ENCODE measurements at regions not wholly inside any gene's neighbourhood (a gene's known extent, or its start where the extent isn't known, plus 50 kb on each side); places are given as distances from the start of the nearest gene placed in this dataset.
"Not testable (repeated sequence)": the region's sequence is repeated elsewhere in the genome, so short reads cannot be mapped to it uniquely, and the experiment has no call there.

DNA sequence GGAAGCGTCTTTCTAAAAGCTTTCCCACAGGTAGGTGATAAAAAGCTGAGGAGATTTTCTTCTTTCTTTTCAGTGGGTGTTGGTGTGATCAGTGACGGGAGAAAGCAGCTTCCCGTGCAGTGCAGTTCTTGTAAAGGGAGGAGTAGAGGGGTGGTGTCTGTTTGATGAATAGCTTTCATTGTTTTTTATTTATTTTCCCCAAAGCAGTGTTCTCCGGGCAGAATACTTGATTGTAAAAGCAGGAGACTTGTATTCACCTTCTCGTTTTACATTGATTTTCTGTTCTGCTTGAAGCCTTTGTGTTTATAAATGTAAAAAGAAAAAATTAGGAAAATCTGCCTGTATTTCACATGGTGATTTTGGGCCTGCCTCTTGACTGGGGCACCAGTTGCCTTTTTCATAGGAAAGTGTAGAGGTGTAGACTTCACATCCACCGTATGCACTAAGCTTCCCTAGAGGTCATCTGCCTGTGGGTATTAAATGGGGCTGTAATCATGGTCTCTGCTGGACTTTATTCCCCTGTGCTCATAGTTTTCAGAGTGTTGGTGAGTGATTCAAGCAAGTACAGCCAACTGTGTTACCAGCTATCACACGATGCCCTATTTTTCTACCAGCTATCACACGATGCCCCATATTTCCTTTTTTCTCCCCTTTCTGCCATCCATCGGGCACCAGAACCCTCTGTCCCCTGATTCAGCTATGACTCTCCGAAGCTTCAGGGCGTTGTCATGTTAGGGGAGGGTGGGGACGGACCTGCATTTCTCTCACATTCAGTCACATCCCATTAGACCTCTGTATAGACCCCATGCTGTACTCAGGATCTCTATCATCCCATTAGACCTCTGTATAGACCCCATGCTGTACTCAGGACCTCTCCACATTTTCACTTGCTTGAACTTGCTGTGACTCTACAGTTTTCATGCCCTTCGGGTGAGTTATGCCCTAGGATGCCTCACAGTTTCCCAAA is 526.5 kb downstream of the TRIML1 start:
- Mint-ChIP-seq H3K27ac (no peak overlapping the region), H3K4me1 (no peaks in the 10 kb centered on the region), H3K36me3 (no peaks in the 10 kb centered on the region), H3K9me3 (peaks cover 4% of the 10 kb centered on the region in 2 donors), H3K27me3 (no peaks in the 10 kb centered on the region), H3K4me3 (no peak overlapping the region)
- ATAC-seq (replicated peaks) (no peak), DNase-seq (no peak)

GRCh38 chr4:188678691-188679090 is 539.5 kb downstream of the TRIML1 start:
- H3K27ac Mint-ChIP-seq; DNase-seq; ATAC-seq (replicated peaks): not testable (repeated sequence)

GRCh38 chr4:188680004-188680666 is 540.9 kb downstream of the TRIML1 start:
- no peaks in the 10 kb centered on the region for H3K36me3 Mint-ChIP-seq
- H3K27ac Mint-ChIP-seq, result no peak overlapping the region
- H3K4me3 Mint-ChIP-seq, result no peak overlapping the region
- ATAC-seq (replicated peaks), result no peak
- H3K27me3 Mint-ChIP-seq, result no peaks in the 10 kb centered on the region
- H3K4me1 Mint-ChIP-seq, result no peaks in the 10 kb centered on the region
- H3K9me3 Mint-ChIP-seq, result peaks cover 8% of the 10 kb centered on the region in 2 donors
- no peak for DNase-seq

More at GRCh38 chr4:188678691-188679090, 539.5 kb downstream of the TRIML1 start:
- not testable (repeated sequence) for H3K4me3 Mint-ChIP-seq, H3K36me3 Mint-ChIP-seq, H3K4me1 Mint-ChIP-seq, H3K27me3 Mint-ChIP-seq
- peaks cover 11 to 13% of the 10 kb centered on the region in 2 donors for H3K9me3 Mint-ChIP-seq

GRCh38 chr4:188680667-188681063 is 541.4 kb downstream of the TRIML1 start:
- ATAC-seq (replicated peaks) (no peak), DNase-seq (no peak)
- no peak overlapping the region for H3K4me3 Mint-ChIP-seq
- no peaks in the 10 kb centered on the region for H3K36me3 Mint-ChIP-seq
- no peaks in the 10 kb centered on the region for H3K4me1 Mint-ChIP-seq
- no peaks in the 10 kb centered on the region for H3K27me3 Mint-ChIP-seq
- no peak overlapping the region for H3K27ac Mint-ChIP-seq
- peaks cover 4 to 8% of the 10 kb centered on the region in 2 donors for H3K9me3 Mint-ChIP-seq

DNA sequence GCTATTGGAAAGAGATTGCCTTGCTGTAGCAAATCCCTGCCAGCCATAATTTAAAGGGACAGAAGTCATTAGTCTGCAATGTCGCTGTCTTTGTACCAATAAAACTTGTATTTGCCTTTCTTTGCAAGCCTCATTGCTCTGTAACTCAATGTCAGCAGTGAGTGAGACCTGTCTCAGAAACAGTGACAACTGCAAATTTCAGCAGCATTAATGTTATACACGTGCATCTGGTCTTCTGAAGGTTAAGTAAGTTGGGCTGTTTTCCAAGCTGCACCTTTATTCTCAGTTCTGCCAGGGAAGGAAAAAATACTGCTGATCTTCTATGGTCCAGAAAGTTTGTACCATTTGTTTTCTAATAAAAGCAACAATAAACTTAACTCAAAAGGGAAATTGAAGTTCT is 543.1 kb downstream of the TRIML1 start:
- Mint-ChIP-seq H3K4me3 (no peak overlapping the region), H3K9me3 (peaks cover 4 to 8% of the 10 kb centered on the region in 2 donors), H3K27me3 (no peaks in the 10 kb centered on the region), H3K27ac (no peak overlapping the region), H3K36me3 (no peaks in the 10 kb centered on the region), H3K4me1 (no peaks in the 10 kb centered on the region)
- DNase-seq, result no peak
- no peak for ATAC-seq (replicated peaks)

DNA sequence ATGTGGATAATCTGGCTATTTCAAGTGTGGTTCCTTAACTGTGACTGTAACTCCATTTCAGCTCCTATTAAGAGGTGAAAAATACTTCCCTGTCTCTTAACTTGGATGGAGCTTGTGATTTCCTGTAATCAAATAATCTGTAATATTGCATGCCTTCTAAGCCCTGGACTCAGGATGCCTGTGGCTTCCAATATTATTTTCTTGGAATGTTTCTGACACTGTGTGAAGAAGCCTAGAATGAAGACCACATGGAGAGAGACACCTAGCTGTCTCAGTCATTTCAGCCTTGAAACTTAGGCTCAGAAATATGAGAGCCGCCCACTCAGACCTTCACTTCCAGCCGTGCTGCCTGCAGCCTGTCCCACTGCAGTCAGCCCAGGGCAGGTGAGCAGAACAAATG is 544.3 kb downstream of the TRIML1 start:
- no peak for DNase-seq

GRCh38 chr4:188688956-188689355 is 549.7 kb downstream of the TRIML1 start:
- no peak overlapping the region for H3K27ac Mint-ChIP-seq
- H3K36me3 Mint-ChIP-seq, result no peaks in the 10 kb centered on the region
- no peaks in the 10 kb centered on the region for H3K4me1 Mint-ChIP-seq
- H3K9me3 Mint-ChIP-seq, result peaks cover 0 to 3% of the 10 kb centered on the region in 2 donors
- H3K27me3 Mint-ChIP-seq, result no peaks in the 10 kb centered on the region
- ATAC-seq (replicated peaks) (no peak), DNase-seq (no peak)
- no peak overlapping the region for H3K4me3 Mint-ChIP-seq

More for the DNA sequence above, 544.3 kb downstream of the TRIML1 start:
- H3K27ac Mint-ChIP-seq, result no peak overlapping the region
- H3K27me3 Mint-ChIP-seq, result no peaks in the 10 kb centered on the region
- H3K9me3 Mint-ChIP-seq, result peaks cover under 1 to 5% of the 10 kb centered on the region in 2 donors
- no peaks in the 10 kb centered on the region for H3K36me3 Mint-ChIP-seq
- no peak for ATAC-seq (replicated peaks)
- H3K4me1 Mint-ChIP-seq, result no peaks in the 10 kb centered on the region
- no peak overlapping the region for H3K4me3 Mint-ChIP-seq

DNA sequence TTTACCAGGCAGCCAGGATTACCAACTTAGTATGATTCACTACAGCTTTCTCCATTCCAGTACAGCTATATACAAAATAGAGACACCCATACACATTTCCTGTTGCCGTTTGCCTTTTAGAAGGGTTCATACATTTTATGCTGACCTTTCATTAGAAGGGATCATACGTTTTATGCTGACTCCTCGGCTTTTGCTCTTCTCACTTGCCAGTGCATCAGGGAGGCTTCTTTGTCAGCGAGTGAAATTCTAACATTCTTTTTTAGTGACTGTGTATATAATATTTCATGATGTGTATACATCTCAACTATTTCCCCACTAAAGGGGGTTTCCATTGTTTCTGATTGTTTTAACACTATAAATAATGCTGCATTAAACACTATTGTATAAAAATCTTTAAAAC is 552.6 kb downstream of the TRIML1 start:
- H3K36me3 Mint-ChIP-seq, result no peaks in the 10 kb centered on the region
- H3K9me3 Mint-ChIP-seq, result peaks cover 0 to 3% of the 10 kb centered on the region in 2 donors
- ATAC-seq (replicated peaks), result no peak
- H3K27ac Mint-ChIP-seq, result no peak overlapping the region
- DNase-seq, result no peak
- H3K4me1 Mint-ChIP-seq, result no peaks in the 10 kb centered on the region
- no peaks in the 10 kb centered on the region for H3K27me3 Mint-ChIP-seq
- no peak overlapping the region for H3K4me3 Mint-ChIP-seq

- no peaks in the 10 kb centered on the region for H3K36me3 Mint-ChIP-seq
- H3K27ac Mint-ChIP-seq, result no peak overlapping the region
- H3K4me3 Mint-ChIP-seq, result no peak overlapping the region
- no peaks in the 10 kb centered on the region for H3K9me3 Mint-ChIP-seq
- no peak for ATAC-seq (replicated peaks)
- H3K4me1 Mint-ChIP-seq, result no peaks in the 10 kb centered on the region
- no peaks in the 10 kb centered on the region for H3K27me3 Mint-ChIP-seq
- DNase-seq, result no peak
These were observed 556.0 kb downstream of the TRIML1 start for GRCh38 chr4:188695261-188695660.

- DNase-seq, result no peak
- no peaks in the 10 kb centered on the region for H3K27me3 Mint-ChIP-seq
- no peaks in the 10 kb centered on the region for H3K36me3 Mint-ChIP-seq
- no peak overlapping the region for H3K27ac Mint-ChIP-seq
- no peak for ATAC-seq (replicated peaks)
- peaks cover 0 to 2% of the 10 kb centered on the region in 2 donors for H3K9me3 Mint-ChIP-seq
- H3K4me3 Mint-ChIP-seq, result no peak overlapping the region
- H3K4me1 Mint-ChIP-seq, result no peaks in the 10 kb centered on the region
These were observed 558.0 kb downstream of the TRIML1 start for GRCh38 chr4:188697243-188697642.

DNA sequence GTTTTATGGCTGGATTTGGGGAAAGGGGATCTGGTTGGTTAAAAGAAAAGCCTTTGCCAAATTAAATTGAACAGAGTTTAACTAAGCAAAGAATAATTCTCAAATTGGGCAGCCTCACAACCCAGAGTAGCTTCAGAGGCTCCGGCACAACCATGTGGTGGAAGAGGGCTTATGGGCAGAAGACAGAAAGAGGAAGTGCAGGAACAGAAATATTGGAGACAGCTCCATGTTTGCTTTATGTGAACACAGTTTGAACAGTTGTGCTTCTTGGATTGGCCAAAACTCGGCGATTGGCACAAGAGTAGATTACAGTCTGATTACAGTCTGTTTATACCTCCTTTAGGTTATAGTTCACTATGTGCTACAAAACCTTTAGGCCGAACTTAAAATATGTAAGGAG is 562.7 kb downstream of the TRIML1 start:
- no peak overlapping the region for H3K4me3 Mint-ChIP-seq
- H3K4me1 Mint-ChIP-seq, result no peaks in the 10 kb centered on the region
- no peak for DNase-seq
- H3K9me3 Mint-ChIP-seq, result peaks cover 3 to 5% of the 10 kb centered on the region in 2 donors
- no peaks in the 10 kb centered on the region for H3K36me3 Mint-ChIP-seq
- H3K27me3 Mint-ChIP-seq, result no peaks in the 10 kb centered on the region
- no peak for ATAC-seq (replicated peaks)
- H3K27ac Mint-ChIP-seq, result no peak overlapping the region

DNA sequence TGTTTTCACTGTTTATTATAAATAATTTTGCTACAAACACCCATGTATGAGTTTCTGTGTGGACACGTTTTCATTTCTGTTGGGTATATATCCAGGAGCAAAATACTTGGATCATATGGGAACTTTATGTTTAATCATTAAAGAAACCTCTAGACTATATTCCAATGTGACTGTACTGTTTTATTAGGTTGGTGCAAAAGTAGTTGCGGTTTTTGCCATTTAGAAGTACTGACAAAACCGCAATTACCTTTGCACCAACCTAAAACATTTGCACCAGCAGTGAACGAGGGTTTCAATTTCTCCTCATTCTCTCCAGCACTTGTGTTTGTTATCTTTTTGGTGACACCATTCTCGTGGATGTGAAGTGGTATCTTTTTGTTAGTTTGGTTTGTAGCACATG is 565.0 kb downstream of the TRIML1 start:
- no peak for DNase-seq
- Mint-ChIP-seq H3K27me3 (no peaks in the 10 kb centered on the region), H3K36me3 (no peaks in the 10 kb centered on the region), H3K27ac (no peak overlapping the region), H3K4me1 (no peaks in the 10 kb centered on the region), H3K4me3 (no peak overlapping the region), H3K9me3 (peaks cover 8 to 11% of the 10 kb centered on the region in 2 donors)
- no peak for ATAC-seq (replicated peaks)

GRCh38 chr4:188707036-188707435 is 567.8 kb downstream of the TRIML1 start:
- Mint-ChIP-seq H3K4me3 (no peak overlapping the region), H3K36me3 (no peaks in the 10 kb centered on the region), H3K27me3 (no peaks in the 10 kb centered on the region), H3K27ac (no peak overlapping the region), H3K9me3 (peaks cover 8 to 11% of the 10 kb centered on the region in 2 donors), H3K4me1 (no peaks in the 10 kb centered on the region)
- no peak for ATAC-seq (replicated peaks)
- no peak for DNase-seq

DNA sequence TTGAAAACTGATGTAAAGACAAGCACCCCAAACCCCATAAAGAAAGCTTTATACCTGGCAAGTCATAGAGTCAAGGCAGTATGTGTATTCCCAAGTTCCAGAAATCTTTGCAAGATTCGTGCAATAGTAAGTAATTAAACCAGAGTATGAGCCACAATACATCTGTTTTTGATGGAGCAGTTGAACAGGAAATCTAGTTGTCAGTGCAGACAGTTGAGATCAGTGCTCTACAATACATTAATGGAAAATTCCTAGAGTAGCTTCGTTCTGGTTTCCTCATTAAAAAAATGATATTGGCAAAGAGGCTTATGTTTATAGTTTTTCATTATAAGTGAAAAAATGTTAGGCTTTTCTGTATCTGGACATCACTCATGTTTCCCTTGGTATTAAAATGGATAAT is 575.3 kb downstream of the TRIML1 start:
- no peaks in the 10 kb centered on the region for H3K27me3 Mint-ChIP-seq
- no peak for ATAC-seq (replicated peaks)
- H3K4me1 Mint-ChIP-seq, result no peaks in the 10 kb centered on the region
- peaks cover under 1 to 5% of the 10 kb centered on the region in 2 donors for H3K9me3 Mint-ChIP-seq
- no peak overlapping the region for H3K4me3 Mint-ChIP-seq
- H3K27ac Mint-ChIP-seq, result no peak overlapping the region
- no peak for DNase-seq
- no peaks in the 10 kb centered on the region for H3K36me3 Mint-ChIP-seq

DNA sequence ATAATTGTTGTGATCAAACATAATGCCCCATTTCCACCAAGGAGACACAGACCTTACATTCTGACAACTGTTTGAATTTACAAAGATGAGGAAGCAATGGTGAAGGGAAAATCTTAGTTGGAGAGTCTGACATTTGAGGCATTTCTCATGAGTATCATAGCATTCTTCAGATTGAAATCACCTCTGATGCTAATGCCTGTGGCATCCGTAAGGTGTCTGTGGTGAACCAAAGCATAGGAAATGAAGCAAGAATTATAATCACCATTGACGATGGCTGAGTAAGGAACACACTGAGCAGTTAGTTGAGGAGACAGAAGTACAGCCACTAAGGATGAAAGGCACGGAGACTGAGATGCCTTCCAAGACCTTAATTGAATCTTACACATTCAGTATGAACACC is 575.7 kb downstream of the TRIML1 start:
- Mint-ChIP-seq H3K4me1 (no peaks in the 10 kb centered on the region), H3K4me3 (no peak overlapping the region), H3K27me3 (no peaks in the 10 kb centered on the region), H3K27ac (no peak overlapping the region), H3K9me3 (peaks cover 0 to 5% of the 10 kb centered on the region in 2 donors), H3K36me3 (no peaks in the 10 kb centered on the region)
- no peak for DNase-seq
- ATAC-seq (replicated peaks), result no peak

Measured in stimulated activated naive B cell treated with anti-CD40 and anti-IgM and Interleukin-4, amounts not matched to agents 10 μg/mL and 1 μg/mL and 100 μg/mL, for 72 hours (primary cell).